ENCODE measurements at regions not wholly inside any gene's neighbourhood (a gene's known extent, or its start where the extent isn't known, plus 50 kb on each side); places are given as distances from the start of the nearest gene placed in this dataset.

DNA sequence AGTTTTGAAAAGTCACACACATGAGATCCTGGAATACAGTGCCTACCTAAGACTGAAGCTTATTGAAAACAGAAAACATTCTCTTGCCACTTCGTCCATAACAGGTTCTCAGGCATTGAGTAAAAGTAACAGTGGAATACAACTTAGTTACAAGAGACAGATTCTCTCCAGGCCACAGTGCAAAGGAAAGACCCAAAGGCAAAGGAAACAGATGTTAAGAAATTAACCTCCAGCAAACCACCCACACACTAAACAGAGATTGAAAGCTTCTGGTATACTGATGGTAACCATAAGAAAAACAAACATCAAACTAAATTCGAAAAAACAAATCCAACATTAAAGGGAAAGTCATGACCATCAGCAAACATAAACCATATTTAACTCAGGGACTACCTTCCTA lies 914.7 kb downstream of the SLITRK5 start:
- no peak for DNase-seq (ENCODE audit: low read depth, low spot score)

- no peak for DNase-seq (ENCODE audit: low read depth, low spot score)
Observed at GRCh38 chr13:88586263-88586662, 915.1 kb downstream of the SLITRK5 start.

- no peak for DNase-seq (ENCODE audit: low read depth, low spot score)
Observed at GRCh38 chr13:88590574-88590973, 919.4 kb downstream of the SLITRK5 start.

DNA sequence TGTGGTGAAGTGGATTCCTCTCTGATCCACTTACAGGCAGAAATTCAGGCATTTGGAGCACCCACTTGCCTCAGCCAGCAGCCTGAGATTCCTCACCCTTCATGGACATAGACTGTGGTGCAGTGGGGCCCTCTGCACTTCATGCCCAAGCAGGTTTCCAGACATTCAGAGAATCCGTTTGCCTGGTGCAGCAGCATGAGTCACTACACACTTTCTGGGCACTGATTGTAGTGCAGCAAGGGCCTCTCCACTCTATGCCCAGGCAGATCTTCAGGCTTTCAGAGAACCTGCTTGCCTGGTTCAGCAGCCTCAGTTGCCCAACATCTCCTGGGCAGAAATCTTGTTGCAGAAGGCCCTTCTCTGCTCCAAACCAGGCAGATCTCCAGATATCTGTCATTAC lies 920.9 kb downstream of the SLITRK5 start:
- DNase-seq (ENCODE audit: low read depth, low spot score) = no peak

- DNase-seq (ENCODE audit: low read depth, low spot score) = no peak
Observed at GRCh38 chr13:88601949-88602348, 930.8 kb downstream of the SLITRK5 start.

GRCh38 chr13:88602786-88603777 lies 931.9 kb downstream of the SLITRK5 start:
- DNase-seq (ENCODE audit: low read depth, low spot score) = no peak

DNA sequence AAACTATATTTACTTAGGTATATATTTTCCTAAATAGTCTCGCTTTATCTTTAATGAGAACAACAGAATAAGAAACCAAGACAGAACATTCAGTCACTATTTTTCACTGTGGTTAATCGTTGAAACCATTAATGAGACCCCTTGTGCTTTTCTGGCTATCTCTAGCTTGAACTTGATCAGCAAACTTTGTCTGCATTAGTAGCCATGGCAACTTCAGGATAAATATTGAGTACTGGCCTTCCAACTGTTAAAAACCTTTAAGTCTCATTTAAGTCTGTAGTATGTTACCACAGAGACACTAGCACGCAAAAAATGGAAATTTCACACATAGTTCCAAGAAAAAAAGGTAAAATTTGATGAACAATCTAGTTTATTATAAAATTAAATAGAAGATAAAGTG lies 946.0 kb downstream of the SLITRK5 start:
- DNase-seq (ENCODE audit: low read depth, low spot score) = no peak

DNA sequence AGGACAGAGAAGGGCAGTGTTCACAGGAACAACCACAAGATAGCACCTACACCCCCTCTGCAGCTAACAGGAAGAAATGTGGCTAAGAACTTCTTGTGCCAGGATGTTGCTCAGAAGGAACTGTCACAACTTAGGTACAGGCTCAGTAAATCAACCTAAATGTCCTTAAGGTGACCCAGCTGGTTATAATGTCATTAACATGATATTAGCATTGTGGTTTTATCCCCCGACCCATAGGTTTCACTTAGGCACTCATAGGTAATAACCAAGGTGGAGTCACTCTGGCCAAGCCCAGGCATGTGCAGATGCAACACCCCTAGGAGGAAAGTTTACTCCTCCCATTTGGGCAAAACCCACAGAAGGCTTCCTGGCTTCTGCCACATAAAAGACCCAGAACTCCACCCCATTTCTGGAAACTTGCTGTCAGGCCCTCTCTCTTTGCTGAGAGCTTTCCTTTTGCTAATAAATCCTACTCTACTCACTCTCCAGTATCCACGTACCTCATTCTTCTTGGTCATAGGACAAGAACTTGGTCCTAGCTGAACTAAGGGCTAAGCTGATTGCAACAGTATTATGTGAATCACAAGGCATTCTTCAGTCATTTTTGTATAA lies 951.3 kb downstream of the SLITRK5 start:
- no peak for DNase-seq (ENCODE audit: low read depth, low spot score)

DNA sequence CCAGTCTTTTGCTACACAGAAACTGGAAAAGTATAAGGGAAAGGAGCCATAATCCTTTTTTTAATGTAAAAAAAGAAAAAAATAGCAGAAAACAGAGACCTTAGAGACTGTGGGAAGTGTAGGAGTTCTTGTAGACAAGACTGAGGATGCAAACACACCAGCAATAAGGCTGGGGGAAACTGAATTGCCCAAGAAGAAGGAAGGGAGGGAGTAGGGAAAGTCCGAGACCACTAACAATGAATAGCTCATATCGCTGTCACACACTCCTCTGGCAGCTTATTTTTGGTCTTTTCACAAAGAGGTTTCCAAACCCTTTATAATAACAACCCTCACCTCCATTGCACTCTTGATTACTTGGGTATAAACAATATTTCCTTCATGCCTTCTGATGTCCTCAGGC lies 952.0 kb downstream of the SLITRK5 start:
- no peak for DNase-seq (ENCODE audit: low read depth, low spot score)

GRCh38 chr13:88627071-88627470 lies 955.9 kb downstream of the SLITRK5 start:
- DNase-seq (ENCODE audit: low read depth, low spot score) = no peak

GRCh38 chr13:88628882-88629281 lies 957.7 kb downstream of the SLITRK5 start:
- DNase-seq (ENCODE audit: low read depth, low spot score) = no peak

- no peak for DNase-seq (ENCODE audit: low read depth, low spot score)
Observed at GRCh38 chr13:88637935-88638334, 966.8 kb downstream of the SLITRK5 start.

GRCh38 chr13:88643233-88643632 lies 972.1 kb downstream of the SLITRK5 start:
- no peak for DNase-seq (ENCODE audit: low read depth, low spot score)

DNA sequence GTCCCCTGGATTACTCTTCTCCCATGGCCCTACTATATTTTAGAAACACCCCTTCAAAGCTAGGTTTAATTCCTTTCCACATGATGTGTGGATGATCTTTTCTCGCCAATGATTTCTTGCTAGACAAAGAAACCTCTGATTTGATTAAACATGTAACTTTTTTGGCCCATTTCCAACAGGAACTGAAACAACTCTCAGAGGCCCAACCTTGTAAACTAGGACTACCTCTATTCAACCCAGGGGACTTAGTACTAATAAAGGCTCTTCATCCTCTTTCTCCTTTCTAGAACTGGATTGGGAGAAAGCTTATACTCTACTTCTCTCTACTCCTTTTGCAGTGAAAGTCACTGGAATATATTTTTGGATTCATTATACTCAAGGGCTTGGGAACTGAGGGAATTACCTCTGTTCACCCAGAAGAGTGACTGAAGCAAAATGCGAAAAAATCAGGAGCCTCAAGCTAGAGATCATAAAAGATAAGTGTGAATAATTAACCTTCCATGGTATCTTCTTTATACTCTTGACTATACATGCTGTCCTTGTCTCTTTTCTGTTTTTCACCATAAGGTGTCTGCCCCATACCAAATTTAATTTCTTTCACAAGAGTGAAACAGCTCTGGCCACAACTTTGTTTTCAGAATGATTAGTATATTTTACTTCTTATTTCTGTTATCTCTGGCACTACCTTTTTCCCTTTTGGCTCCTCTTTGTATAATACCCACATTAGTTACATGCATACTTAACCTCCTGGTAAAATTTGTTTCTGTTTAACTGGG lies 977.6 kb downstream of the SLITRK5 start:
- DNase-seq (ENCODE audit: low read depth, low spot score) = no peak

- no peak for DNase-seq (ENCODE audit: low read depth, low spot score)
Observed at GRCh38 chr13:88649855-88650254, 978.7 kb downstream of the SLITRK5 start.

DNA sequence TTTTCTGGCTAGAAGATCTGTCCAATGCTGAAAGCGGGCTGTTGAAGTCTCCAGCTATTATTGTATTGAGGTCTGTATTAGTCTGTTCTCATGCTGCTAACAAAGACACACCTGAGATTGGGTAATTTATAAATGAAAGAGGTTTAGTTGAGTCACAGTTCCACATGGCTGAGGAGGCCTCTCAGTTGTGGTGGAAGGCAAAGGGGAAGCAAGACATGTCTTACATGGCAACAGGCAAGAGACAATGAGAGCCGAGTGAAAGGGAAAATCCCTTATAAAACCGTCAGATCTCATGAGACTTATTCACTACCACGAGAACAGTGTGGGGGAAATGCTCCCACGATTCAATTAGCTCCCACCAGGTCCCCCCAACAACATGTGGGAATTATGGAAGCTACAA lies 980.4 kb downstream of the SLITRK5 start:
- DNase-seq (ENCODE audit: low read depth, low spot score) = no peak

GRCh38 chr13:88656751-88657150 lies 985.6 kb downstream of the SLITRK5 start:
- no peak for DNase-seq (ENCODE audit: low read depth, low spot score)

GRCh38 chr13:88670509-88670908 lies 999.3 kb downstream of the SLITRK5 start:
- DNase-seq (ENCODE audit: low read depth, low spot score) = no peak

- DNase-seq (ENCODE audit: low read depth, low spot score) = no peak
Observed at GRCh38 chr13:88674841-88675240, 1003.7 kb downstream of the SLITRK5 start.

- DNase-seq (ENCODE audit: low read depth, low spot score) = no peak
Observed at GRCh38 chr13:88675347-88675996, 1004.3 kb downstream of the SLITRK5 start.

- DNase-seq (ENCODE audit: low read depth, low spot score) = no peak
Observed at GRCh38 chr13:88676016-88676415, 1004.8 kb downstream of the SLITRK5 start.

- DNase-seq (ENCODE audit: low read depth, low spot score) = no peak
Observed at GRCh38 chr13:88685459-88685858, 1014.3 kb downstream of the SLITRK5 start.

All from activated naive CD8-positive, alpha-beta T cell treated with anti-CD3 and anti-CD28 coated beads, Interleukin-2, amount 50 U/mL, for 16 hours (primary cell).